Hepatocyte (in vitro differentiated cells): ENCODE measurements at regions not wholly inside any gene's neighbourhood (a gene's known extent, or its start where the extent isn't known, plus 50 kb on each side); places are given as distances from the start of the nearest gene placed in this dataset.

Source experiments
- CTCF ChIP-seq: fragments of 200-600 bp; sonication (generic); IDR thresholded peaks from 2 replicates; pipeline ENCODE4 v1.5.1; 2016; ENCODE audit warnings: antibody characterized with exemption, mild to moderate bottlenecking; ENCODE audit not compliant: poor library complexity
- EZH2 ChIP-seq: fragments of 200-600 bp; sonication (generic); IDR thresholded peaks from 2 replicates; pipeline ENCODE4 v1.6.1; 2016; ENCODE audit warnings: antibody characterized with exemption, mild to moderate bottlenecking, borderline replicate concordance

- TF ChIP-seq CTCF (no peak), EZH2 (no peak)
Observed at GRCh38 chr11:104763930-104764709, 134.1 kb downstream of the CASP12 start.
